IPS DF 6.9 (cell line): ENCODE measurements at regions not wholly inside any gene's neighbourhood (a gene's known extent, or its start where the extent isn't known, plus 50 kb on each side); places are given as distances from the start of the nearest gene placed in this dataset.
"Not testable (repeated sequence)": the region's sequence is repeated elsewhere in the genome, so short reads cannot be mapped to it uniquely, and the experiment has no call there.

Experiments
- DNase-seq: peaks from one replicate; pipeline ENCODE4 v3.0.0-alpha.2; 2013; ENCODE audit warnings: low read depth, low spot score
- H3K27ac ChIP-seq: one replicate; pipeline ENCODE4 v1.5.1; 2013; ENCODE audit warnings: low read length, control low read depth
- H3K27me3 ChIP-seq: 2 replicates; pipeline ENCODE4 v1.6.1; 2013; ENCODE audit warnings: mild to moderate bottlenecking, low read length; ENCODE audit not compliant: control insufficient read depth, insufficient read depth
- H3K36me3 ChIP-seq: 2 replicates; pipeline ENCODE4 v1.6.1; 2013; ENCODE audit warnings: low read length; ENCODE audit not compliant: control insufficient read depth, insufficient read depth
- H3K4me1 ChIP-seq: 2 replicates; pipeline ENCODE4 v1.6.1; 2013; ENCODE audit warnings: low read length; ENCODE audit not compliant: control insufficient read depth, insufficient read depth
- H3K4me3 ChIP-seq: 2 replicates; pipeline ENCODE4 v1.5.1; 2013; ENCODE audit warnings: mild to moderate bottlenecking, low read length
- H3K9me3 ChIP-seq: 2 replicates; pipeline ENCODE4 v1.6.1; 2013; ENCODE audit warnings: low read length, inconsistent platforms; ENCODE audit not compliant: control insufficient read depth, insufficient read depth
- WGBS: extraction: QIAGEN DNeasy Blood & Tissue Kit; methylation state at CpG from one replicate; pipeline ENCODE4 v1.1.7; 2013; ENCODE audit warnings: mixed read lengths, missing lambda C conversion rate; ENCODE audit not compliant: insufficient read length, insufficient coverage; 5-methylcytosine and 5-hydroxymethylcytosine counted together

- not testable (repeated sequence) for H3K4me3 ChIP-seq, H3K27ac ChIP-seq, H3K27me3 ChIP-seq, H3K36me3 ChIP-seq, H3K4me1 ChIP-seq, DNase-seq, H3K9me3 ChIP-seq
- no CpG with 5 or more reads among the region's 26 CpGs for WGBS
Measured at GRCh38 chr16:29137894-29138662, 153.2 kb downstream of the LAT start.

GRCh38 chr16:29137461-29137860 is 152.6 kb downstream of the LAT start:
- H3K9me3 ChIP-seq, H3K4me3 ChIP-seq, H3K36me3 ChIP-seq, H3K4me1 ChIP-seq, H3K27me3 ChIP-seq, DNase-seq, H3K27ac ChIP-seq: not testable (repeated sequence)
- WGBS, result no CpG with 5 or more reads among the region's 7 CpGs

GRCh38 chr16:29136916-29137315 is 152.1 kb downstream of the LAT start:
- H3K9me3 ChIP-seq, H3K27ac ChIP-seq, H3K36me3 ChIP-seq, DNase-seq, H3K4me1 ChIP-seq, H3K27me3 ChIP-seq, H3K4me3 ChIP-seq: not testable (repeated sequence)
- WGBS, result no CpG with 5 or more reads among the region's 8 CpGs

GRCh38 chr16:29136046-29136696 is 151.3 kb downstream of the LAT start:
- not testable (repeated sequence) for H3K4me3 ChIP-seq, H3K36me3 ChIP-seq, H3K4me1 ChIP-seq, H3K27ac ChIP-seq, DNase-seq, H3K27me3 ChIP-seq, H3K9me3 ChIP-seq
- WGBS, result no CpG with 5 or more reads among the region's 4 CpGs

GRCh38 chr16:29135098-29135497 is 150.2 kb downstream of the LAT start:
- H3K9me3 ChIP-seq, H3K27me3 ChIP-seq, H3K4me3 ChIP-seq, H3K27ac ChIP-seq, H3K36me3 ChIP-seq, DNase-seq, H3K4me1 ChIP-seq: not testable (repeated sequence)
- WGBS, result no CpG with 5 or more reads among the region's 6 CpGs

GRCh38 chr16:29133681-29134430 is 149.0 kb downstream of the LAT start:
- H3K4me1 ChIP-seq, H3K27me3 ChIP-seq, H3K9me3 ChIP-seq, DNase-seq, H3K4me3 ChIP-seq, H3K36me3 ChIP-seq, H3K27ac ChIP-seq: not testable (repeated sequence)
- WGBS, result no CpG with 5 or more reads among the region's 25 CpGs

GRCh38 chr16:29132869-29133268 is 148.0 kb downstream of the LAT start:
- WGBS, result no CpG with 5 or more reads among the region's 19 CpGs
- H3K27me3 ChIP-seq, H3K36me3 ChIP-seq, DNase-seq, H3K27ac ChIP-seq, H3K4me1 ChIP-seq, H3K4me3 ChIP-seq, H3K9me3 ChIP-seq: not testable (repeated sequence)

- DNase-seq, H3K27me3 ChIP-seq, H3K9me3 ChIP-seq, H3K27ac ChIP-seq, H3K4me1 ChIP-seq, H3K4me3 ChIP-seq, H3K36me3 ChIP-seq: not testable (repeated sequence)
- no CpG with 5 or more reads among the region's 14 CpGs for WGBS
Measured at GRCh38 chr16:29132444-29132843, 147.6 kb downstream of the LAT start.

GRCh38 chr16:29130901-29131851 is 146.3 kb downstream of the LAT start:
- no CpG with 5 or more reads among the region's 33 CpGs for WGBS
- not testable (repeated sequence) for H3K27ac ChIP-seq, H3K27me3 ChIP-seq, DNase-seq, H3K4me3 ChIP-seq, H3K4me1 ChIP-seq, H3K9me3 ChIP-seq, H3K36me3 ChIP-seq

- DNase-seq, H3K9me3 ChIP-seq, H3K27me3 ChIP-seq, H3K4me3 ChIP-seq, H3K4me1 ChIP-seq, H3K27ac ChIP-seq, H3K36me3 ChIP-seq: not testable (repeated sequence)
- WGBS, result no CpG with 5 or more reads among the region's 25 CpGs
Measured at GRCh38 chr16:29130131-29130711, 145.4 kb downstream of the LAT start.
